ENCODE measurements at regions not wholly inside any gene's neighbourhood (a gene's known extent, or its start where the extent isn't known, plus 50 kb on each side); places are given as distances from the start of the nearest gene placed in this dataset.

DNA sequence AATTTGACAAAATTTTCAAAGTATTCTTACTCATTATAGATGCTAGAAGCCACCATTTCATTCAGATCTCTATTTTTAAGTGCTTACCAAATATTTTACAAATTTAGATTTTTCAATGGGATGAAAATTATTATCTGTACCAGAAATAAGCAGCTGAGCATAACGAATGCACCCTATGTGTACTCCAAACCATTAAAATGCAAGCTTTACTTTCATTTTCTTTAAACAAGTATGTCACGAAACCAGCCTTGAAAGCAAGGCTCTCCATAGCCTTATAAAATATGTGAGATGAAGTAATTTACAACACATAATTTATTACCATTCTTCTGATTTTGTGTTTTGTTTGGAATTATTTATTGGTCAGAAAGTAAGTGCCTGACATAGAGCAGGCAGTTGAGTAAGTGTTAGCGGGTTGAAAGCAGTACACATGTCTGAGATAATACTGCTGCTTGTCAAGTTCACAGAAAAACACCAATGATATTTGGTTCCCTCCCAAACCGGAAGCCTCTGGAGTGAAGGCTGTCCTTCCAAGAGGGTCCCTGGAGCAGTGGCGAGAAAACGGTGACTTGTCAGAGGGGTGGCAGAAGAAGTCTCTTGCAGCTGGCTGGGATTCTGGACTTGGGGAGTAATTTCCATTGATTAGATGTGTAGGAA lies 322.7 kb upstream of the PFKP start:
- no peak for DNase-seq (ENCODE audit: low read depth in 2 of 2, low spot score in 1 of 2)

DNA sequence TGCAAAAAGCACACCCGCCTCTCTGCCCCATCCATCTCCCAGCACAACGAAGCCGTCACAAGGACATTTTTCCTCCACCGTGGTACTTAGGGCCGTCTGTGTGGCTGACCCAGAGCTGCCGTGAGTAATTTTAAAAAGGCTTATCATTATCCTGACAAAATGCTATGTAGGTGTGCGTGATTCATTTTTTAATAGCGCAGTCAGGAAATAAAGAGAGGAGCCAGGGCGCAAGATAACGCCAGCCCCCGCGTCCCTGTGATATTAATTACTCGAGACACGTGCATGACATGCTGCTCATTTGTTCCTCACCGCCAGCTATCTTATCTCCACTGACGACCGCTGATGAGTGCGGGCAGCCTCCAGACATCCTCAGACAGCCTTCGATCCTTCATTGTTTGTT lies 332.7 kb upstream of the PFKP start:
- DNase-seq (ENCODE audit: low read depth in 2 of 2, low spot score in 1 of 2) = no peak

DNA sequence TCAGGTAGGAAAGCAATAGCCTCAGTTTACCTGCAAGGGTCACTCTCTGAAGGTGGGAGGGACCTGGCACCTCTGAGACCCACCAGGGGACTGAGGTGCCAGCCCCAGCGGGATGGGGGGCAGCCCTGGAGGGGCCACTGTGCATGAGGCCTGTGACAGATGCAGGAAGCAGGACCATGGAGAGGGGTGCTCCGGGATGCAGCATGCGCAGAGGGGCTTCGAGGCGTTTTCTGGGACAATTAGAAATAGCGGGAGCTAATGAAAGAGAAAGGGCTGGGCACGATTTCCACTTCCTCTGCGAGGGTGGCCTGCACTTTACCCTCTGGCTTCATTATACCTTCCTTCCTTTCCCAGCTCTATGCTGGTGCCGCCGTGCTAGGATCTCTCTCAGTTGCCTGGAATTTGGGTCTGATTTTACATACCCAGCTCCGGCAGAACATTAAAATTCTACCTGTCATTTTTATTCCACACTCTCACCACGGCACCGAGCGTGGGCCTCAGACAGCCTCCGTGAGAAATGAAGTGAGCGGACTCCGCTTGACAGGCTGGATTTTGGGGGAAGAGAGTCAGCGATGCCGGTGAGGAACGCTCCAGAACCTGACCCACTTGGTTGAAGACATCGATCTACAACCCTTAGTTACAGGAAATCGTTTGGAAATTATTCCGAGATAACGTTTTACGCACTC lies 333.9 kb upstream of the PFKP start:
- DNase-seq (ENCODE audit: low read depth in 2 of 2, low spot score in 1 of 2) = no peak

DNA sequence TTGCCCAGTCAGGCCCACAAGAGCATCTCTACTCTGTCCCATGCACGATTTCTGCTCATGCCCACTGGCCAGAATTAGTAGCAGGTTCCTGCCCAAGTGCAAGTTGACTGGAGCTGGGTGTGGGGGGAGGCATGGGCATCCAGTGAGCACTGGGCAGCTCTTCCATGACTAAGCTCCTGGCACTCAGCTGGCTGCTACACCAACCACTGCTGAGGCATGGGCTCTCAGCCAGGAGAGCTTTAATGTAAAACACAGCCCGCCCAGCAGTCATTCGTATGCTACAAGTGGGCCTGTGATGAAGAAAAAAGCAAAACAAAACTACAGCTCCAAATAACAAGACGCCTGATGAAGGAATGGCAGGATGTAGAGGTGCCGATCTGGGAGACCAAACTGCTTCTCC lies 335.4 kb upstream of the PFKP start:
- no peak for DNase-seq (ENCODE audit: low read depth in 2 of 2, low spot score in 1 of 2)

DNA sequence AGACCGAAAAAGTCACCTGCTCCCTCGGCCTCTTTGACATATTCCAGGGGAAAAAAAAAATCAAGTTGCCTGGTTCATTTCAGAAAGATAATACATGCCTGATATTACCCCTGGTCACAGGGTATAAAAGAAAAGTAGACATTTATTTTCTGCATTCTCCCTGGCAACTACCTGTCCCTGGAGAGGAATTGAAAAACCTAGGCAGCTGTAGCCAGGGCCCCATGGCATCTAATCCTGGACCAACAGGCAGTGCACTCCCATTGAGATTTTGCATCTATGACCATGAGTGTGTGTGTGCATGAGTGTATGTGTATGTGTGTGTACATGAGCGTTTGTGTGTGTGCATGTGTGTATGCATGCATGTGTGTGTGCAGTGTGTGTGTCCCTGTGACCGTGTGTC lies 338.2 kb upstream of the PFKP start:
- DNase-seq (ENCODE audit: low read depth in 2 of 2, low spot score in 1 of 2) = no peak

DNA sequence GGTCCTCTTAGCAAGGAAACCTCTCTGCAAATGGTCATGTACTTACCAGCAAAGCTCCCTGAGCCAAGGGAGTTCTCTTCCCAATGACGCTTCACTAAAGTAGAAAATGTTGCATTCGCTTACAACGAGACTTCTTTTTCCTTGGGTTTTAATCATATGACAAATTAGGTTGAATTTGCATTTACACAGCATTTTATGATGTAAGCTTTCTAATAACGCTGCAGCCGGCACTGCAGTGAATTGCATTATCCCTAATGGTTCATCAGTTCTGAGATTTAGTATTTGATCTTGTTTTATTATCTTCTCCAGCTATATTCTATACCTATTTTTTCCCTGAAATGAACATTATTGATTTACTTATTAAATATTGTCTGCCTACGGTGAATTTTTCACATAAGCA lies 339.3 kb upstream of the PFKP start:
- DNase-seq (ENCODE audit: low read depth in 2 of 2, low spot score in 1 of 2) = no peak

DNA sequence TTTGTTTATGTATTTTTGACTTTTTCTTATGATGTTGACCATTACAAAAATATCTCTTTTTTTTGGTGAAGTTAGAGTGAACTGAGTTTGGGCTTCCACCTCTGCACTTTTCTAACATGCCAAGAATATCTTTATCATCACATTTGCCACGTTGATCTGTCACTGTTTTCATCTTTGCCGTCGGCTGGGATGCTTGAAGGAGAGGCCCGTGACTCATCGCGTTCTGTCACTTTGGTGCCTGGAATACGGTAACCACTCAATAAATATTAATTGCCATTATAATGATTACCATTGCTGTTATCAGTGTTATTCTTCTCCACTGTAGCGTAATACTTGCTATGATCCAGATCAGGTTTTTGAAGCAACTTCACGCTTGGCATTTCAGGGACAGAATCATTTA lies 350.8 kb upstream of the PFKP start:
- no peak for DNase-seq (ENCODE audit: low read depth in 2 of 2, low spot score in 1 of 2)

DNA sequence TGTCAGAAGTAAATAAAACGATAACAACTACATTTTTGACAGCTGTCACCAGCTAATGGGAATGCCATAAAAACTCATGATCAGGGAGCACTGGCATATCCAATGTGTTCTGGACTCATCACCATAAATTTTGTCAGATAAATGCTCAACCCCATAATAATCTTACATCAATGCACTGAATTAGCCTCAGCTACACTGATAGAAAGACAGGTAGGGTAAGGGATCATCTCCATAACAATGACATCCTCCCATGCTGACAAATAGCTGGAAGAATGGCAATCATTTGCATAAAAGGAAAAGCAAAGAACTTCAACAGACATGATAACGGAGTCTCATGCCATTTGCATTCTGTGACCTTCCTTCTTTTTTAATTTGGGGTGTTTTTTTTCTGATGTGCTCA lies 352.8 kb upstream of the PFKP start:
- DNase-seq (ENCODE audit: low read depth in 2 of 2, low spot score in 1 of 2) = no peak

DNA sequence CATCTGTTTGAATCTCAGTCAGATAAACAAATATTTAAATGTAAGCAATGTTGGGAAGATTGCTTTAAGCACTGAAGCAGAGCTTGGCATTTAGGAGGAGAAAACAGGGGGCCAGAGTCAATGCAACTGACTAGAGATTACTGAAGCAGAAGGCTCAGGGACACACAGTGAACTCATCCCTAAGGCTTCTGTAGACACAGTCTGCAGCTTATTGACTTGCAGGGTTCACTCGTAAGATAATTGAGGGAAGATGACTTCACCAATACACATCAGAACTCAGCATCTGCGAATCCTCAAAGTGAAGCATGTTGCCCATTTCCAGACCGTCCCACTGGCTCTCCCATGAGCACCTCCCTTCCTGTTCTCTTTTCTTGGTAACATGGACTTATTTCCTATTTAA lies 363.4 kb upstream of the PFKP start:
- DNase-seq (ENCODE audit: low read depth in 2 of 2, low spot score in 1 of 2) = no peak

DNA sequence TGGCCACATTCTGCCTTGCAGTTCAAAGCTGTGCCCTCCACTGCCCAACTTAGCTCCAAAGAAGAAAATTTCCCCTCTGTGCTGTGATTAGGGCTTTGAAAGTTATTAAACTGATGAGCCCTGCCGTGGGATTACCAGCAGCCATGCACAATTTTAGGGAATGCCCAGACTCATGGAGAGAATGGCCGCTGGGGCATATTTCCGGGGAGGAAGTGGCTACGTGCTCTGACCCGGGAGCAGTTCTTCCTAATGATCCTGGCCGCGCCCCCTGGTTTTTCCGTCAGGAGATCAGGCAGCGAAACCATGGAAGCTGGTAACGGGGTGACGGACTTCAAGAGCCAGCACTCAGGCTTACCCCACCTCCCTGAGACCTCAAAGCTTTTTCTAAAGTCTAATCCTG lies 365.5 kb upstream of the PFKP start:
- DNase-seq (ENCODE audit: low read depth in 2 of 2, low spot score in 1 of 2) = no peak

DNA sequence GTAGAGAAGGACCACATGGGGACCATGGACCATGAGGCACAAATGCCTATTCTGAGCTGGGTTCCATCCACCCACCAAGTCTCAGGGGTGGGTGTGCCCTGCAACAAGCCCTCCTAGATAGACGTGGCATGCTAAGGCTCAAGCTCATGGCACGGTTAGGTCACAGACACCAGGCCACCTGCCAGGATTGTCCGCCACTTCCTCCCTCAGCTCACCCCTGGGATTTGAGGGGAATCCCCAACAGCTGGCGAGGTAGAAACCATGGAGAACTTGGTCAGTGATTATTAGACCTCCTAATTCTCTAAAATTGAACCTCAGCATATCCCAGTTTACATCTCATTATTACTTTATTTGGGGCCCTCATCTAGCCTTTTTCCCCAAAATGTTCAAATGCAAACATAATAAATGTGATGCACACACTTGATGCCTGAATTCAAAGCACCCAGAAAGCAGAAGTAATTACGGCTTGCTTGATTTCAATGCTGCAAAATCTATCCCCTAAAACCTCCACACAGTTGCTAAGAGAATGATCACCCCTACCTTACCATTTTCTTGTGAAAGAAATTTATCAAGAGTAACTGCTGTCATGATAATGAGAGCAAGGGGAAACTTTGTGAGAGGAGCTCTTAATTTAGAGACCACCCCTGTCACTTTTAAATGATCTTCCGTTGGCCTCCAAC lies 366.6 kb upstream of the PFKP start:
- no peak for DNase-seq (ENCODE audit: low read depth in 2 of 2, low spot score in 1 of 2)

DNA sequence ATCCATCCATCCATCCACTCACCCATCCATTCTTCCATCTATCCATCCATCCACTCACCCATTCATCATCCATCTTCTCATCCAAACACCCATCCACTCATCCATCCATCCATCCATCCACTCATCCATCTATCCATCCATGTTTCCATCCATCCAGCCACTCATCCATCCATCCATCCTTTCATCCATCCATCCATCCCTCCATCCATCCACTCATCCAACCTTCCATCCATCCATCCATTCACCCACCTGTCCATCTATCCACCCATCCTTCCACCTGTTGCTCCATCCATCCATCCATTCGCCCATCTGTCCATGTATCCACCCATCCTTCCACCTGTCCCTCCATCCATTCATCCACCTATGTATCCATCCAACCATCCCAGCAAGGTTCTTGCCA lies 378.4 kb upstream of the PFKP start:
- DNase-seq (ENCODE audit: low read depth in 2 of 2, low spot score in 1 of 2) = no peak

DNA sequence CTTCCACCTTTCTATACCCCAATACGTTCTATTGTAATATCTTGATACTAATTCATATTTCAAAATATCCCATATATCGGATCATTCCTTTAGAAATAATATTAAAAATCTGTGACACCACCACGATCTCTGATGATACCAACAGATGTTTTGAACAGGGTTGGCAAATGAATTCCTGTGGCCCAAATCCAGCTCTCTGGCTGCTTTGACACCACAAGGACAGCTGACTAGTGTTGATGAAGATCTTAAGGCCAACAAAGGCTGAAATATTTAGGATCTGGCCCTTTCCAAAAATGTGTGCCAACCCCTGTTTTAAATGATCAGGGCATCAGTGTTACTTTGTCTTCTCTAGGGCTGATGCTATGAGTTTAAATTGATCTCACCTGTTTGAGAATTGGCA lies 380.7 kb upstream of the PFKP start:
- DNase-seq (ENCODE audit: low read depth in 2 of 2, low spot score in 1 of 2) = no peak

DNA sequence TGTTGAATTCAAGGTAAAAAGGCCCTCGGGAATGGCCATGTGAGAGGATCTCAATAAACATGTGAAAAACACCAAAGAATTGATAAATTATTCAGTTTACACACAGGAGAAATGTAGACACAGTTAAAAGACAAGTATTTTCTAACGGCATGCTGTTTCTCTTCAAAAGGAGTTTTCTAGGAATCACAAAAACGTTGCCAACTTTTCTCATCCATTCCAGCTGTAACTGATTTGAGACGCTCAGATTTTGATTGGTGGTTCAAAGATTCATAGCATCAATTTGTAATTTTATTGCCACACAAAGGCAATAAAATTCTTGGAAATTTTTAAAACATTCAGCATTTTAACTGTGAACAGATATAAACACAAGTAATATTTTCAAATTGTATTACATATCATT lies 384.9 kb upstream of the PFKP start:
- no peak for DNase-seq (ENCODE audit: low read depth in 2 of 2, low spot score in 1 of 2)

DNA sequence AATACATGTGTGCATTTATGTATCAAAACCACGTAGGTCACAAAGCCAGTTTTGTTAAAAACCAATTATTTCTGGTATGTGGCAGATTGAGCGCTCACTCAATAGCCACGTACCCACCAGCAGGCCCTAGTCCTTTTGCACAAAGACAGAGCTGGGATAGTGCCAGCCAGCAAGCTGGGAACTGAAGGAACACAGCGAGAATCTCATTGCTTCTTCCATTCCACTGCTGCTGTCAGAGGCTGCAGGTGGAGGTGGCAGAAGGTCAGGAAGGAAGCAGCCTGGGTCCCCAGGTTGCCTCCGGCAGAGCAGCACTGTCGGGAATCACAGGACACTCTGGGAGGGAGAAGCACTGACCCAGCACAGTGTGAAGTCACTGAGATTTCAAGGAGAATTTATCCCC lies 385.5 kb upstream of the PFKP start:
- DNase-seq (ENCODE audit: low read depth in 2 of 2, low spot score in 1 of 2) = no peak

DNA sequence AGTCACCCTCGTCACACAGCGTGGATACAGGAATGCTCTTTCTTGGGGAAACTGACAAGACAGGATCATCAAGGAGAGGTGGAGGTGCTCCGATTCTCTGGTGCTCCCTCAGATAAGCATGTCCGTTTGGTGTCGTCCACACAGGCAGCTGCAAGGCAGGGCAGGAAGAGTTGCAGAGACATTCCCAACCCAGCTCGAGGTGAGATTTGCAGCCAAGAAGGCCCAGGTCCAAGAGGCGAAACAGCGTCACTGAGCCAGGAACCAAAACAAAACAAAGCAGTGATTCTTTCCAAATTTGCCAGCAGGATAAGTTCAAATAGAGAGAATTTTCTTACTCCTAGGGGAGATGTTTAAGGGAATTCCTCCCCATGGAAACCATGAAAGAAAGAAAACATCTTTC lies 386.5 kb upstream of the PFKP start:
- DNase-seq (ENCODE audit: low read depth in 2 of 2, low spot score in 1 of 2) = no peak

DNA sequence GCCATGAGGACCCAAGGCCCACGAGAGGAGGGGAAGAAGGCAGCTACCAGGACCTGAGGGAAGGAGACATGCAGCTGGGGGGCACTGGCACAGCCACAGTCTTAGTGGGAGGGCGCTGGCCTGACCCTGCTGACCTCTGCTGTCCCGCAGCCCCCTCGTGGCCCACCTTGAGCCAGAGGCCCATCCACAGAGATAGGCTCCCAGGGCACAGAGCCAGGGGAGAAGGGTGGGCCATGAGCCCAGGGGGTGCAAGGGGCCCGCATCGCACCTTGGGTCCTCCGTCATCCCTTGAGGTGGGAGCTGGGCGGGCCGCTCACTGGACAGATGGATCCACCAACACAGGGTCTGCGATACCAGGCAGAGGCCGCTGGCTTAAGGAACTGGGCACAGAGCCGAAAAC lies 387.7 kb upstream of the PFKP start:
- DNase-seq (ENCODE audit: low read depth in 2 of 2, low spot score in 1 of 2) = no peak

DNA sequence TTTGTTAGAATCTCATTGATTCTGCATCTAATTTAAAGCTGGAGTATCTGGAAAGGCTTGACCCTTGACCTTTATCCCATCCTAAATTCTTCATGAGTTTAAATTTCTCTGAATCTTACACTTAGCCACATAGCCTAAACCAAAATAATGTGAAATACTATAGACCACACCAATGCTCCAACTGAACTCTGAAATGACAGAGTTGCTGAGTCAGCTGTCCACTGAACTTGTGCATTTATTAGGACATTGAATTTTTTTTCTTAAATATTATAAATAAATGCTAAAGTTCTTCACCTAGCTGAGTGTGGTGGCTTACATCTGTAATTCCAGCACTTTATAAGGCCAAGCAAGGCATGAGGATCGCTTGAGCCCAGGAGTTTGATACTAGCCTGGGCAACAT lies 390.9 kb upstream of the PFKP start:
- DNase-seq (ENCODE audit: low read depth in 2 of 2, low spot score in 1 of 2) = no peak

DNA sequence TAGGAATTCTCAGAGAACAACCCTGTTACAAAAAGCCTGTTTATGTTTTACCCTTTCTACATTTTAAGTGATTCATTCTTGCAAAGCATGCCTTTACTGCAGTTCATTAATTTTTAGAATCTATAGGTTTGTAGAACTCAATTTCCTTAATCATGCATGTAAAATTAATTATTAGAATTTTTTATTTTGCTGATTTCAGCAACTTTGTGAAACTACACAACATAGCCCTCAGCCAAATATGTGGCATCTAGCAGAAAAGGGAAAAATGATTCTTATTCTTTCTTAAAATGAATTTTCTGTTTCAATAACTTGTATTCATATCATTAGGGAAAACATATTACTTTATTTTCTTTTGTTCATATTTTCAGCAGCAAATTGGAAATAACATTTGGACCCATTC lies 392.9 kb upstream of the PFKP start:
- no peak for DNase-seq (ENCODE audit: low read depth in 2 of 2, low spot score in 1 of 2)

DNA sequence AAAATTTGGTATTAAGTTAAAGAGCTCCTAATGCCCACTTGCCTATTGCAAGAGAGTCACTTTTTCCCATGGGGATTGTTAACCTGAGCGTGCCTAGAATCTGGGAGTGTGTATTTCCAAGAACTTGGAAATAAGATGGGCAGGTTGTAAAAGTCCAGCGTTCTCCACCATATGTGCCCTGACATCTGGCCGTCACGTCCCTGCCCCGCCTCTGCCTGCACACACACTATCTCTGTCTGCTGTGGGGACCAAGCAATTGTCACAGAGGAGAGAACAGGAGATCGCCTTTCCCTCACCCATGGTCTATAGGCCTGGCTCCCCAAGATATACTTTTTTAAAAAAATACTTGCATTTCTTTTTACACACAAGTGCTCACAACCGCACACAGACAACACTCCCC lies 396.5 kb upstream of the PFKP start:
- DNase-seq (ENCODE audit: low read depth in 2 of 2, low spot score in 1 of 2) = no peak

DNA sequence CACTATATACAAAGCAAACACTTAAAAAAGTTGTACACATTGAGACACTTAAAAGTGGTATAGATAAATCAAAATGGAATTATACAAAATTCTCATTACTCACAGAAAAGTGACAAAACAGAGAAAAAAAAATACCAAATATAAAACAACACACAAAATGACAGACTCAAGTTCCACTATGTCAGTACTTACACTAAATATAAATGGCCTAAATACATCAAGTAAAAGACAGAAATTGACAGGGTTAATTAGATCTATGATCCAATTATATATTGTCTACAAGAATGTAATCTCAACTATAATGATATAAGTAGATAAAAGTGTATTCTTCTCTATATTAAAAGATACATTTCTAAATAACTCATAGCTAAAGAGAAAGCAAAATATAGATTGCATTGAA lies 401.6 kb upstream of the PFKP start:
- no peak for DNase-seq (ENCODE audit: low read depth in 2 of 2, low spot score in 1 of 2)

DNA sequence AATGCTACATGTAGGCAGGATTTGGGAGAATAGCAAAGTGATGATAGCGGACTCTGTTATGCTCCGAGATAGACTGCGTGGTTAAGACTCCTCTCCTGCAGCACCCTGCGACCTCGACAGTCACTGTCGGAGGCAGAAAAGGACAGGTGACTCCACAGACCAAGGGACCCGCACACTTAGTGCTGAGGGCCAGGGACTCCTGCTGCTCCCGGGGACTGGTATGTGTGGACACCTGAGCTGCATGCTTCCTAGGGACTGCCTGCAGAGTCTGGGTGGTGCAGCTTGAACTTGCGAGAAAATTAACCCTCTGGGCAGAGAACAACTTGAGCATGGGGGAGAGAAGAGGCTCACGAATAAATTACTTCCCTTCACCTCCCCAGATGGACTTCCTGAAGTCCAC lies 407.1 kb upstream of the PFKP start:
- no peak for DNase-seq (ENCODE audit: low read depth in 2 of 2, low spot score in 1 of 2)

DNA sequence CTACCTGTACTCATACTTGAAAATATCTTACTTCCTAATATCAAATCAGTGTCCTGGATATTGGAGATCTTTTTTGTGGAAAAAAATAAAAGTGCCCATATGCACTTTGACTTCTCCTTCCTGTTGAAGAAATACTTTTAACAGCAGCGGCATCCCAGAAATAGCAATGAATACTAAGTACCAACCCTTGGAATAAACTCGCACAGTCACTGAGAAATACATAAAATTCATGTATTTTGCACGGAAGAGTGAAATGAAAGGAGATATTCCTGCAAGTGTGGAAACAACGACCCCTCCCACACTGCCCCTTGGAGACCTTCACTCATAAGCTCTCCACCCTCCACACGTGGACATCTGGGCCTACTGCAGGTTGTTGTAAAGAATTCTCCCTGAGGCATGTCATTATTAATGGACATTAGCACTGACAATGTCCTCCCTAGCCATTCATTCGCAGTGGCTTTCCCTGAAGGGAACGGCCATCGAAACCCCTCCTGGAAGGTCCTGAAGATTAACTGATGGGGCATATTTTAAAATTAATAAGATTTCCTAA lies 407.6 kb upstream of the PFKP start:
- no peak for DNase-seq (ENCODE audit: low read depth in 2 of 2, low spot score in 1 of 2)
